ENCODE measurements at regions not wholly inside any gene's neighbourhood (a gene's known extent, or its start where the extent isn't known, plus 50 kb on each side); places are given as distances from the start of the nearest gene placed in this dataset.

DNA sequence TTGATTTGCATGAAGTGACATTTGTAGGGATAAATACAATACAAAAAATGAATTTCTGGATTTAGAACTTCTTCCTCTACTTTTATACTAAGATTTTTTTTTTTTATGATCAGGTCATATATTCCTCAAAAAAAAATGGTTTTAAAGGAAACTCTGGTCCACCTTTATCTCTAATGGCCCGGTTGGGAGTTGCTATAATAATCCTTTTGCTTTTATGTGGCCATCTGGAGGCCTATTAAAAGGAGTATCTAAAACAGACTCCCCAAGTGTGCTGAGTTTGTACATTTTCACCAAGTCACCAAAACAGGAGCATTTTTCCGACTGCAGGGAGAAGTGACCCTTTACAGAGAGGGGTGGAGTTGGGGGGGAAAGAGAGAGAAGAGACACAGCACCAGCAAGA, 329.2 kb upstream of the FIGN start:
- Histone ChIP-seq H3K27me3 (no peaks in the 10 kb centered on the region), H3K4me1 (ENCODE audit: insufficient read depth) (no peaks in the 10 kb centered on the region), H3K27ac (no peak overlapping the region), H3K36me3 (no peaks in the 10 kb centered on the region), H3K9me3 (no peaks in the 10 kb centered on the region), H3K4me3 (no peak overlapping the region)
- 27 to 63% (median 43%) methylated on average over 2 of the region's 2 CpGs for WGBS, 3 donors
- no peak for DNase-seq
- TF ChIP-seq EP300 (IDR thresholded peaks at IDR 0.05) (no peak), POLR2A (IDR thresholded peaks at IDR 0.05) (no peak)
- TF ChIP-seq, protein P1, sequence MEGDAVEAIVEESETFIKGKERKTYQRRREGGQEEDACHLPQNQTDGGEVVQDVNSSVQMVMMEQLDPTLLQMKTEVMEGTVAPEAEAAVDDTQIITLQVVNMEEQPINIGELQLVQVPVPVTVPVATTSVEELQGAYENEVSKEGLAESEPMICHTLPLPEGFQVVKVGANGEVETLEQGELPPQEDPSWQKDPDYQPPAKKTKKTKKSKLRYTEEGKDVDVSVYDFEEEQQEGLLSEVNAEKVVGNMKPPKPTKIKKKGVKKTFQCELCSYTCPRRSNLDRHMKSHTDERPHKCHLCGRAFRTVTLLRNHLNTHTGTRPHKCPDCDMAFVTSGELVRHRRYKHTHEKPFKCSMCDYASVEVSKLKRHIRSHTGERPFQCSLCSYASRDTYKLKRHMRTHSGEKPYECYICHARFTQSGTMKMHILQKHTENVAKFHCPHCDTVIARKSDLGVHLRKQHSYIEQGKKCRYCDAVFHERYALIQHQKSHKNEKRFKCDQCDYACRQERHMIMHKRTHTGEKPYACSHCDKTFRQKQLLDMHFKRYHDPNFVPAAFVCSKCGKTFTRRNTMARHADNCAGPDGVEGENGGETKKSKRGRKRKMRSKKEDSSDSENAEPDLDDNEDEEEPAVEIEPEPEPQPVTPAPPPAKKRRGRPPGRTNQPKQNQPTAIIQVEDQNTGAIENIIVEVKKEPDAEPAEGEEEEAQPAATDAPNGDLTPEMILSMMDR (IDR thresholded peaks at IDR 0.05), result no peak
- intact Hi-C loops (cut with DNase I), result no loop called here

- H3K27ac ChIP-seq, result no peak overlapping the region
- 11 to 25% (median 16%) methylated on average over 2 of the region's 2 CpGs for WGBS, 3 donors
- TF ChIP-seq, protein P1 (IDR thresholded peaks at IDR 0.05), result no peak
- TF ChIP-seq POLR2A (IDR thresholded peaks at IDR 0.05) (no peak), EP300 (IDR thresholded peaks at IDR 0.05) (no peak)
- no peaks in the 10 kb centered on the region for H3K4me1 ChIP-seq (ENCODE audit: insufficient read depth)
- no peaks in the 10 kb centered on the region for H3K36me3 ChIP-seq
- no peak overlapping the region for H3K4me3 ChIP-seq
- intact Hi-C loops (cut with DNase I), result no loop called here
- no peaks in the 10 kb centered on the region for H3K9me3 ChIP-seq
- no peaks in the 10 kb centered on the region for H3K27me3 ChIP-seq
- DNase-seq, result peak in 1 of 5 donors; percentile 24
Measured at GRCh38 chr2:164061129-164061746, 325.4 kb upstream of the FIGN start.

GRCh38 chr2:164060031-164060430, 324.2 kb upstream of the FIGN start:
- Histone ChIP-seq H3K27me3 (no peaks in the 10 kb centered on the region), H3K36me3 (no peaks in the 10 kb centered on the region), H3K4me1 (ENCODE audit: insufficient read depth) (no peaks in the 10 kb centered on the region), H3K27ac (no peak overlapping the region), H3K4me3 (no peak overlapping the region), H3K9me3 (no peaks in the 10 kb centered on the region)
- intact Hi-C loops (cut with DNase I), result no loop called here
- TF ChIP-seq EP300 (IDR thresholded peaks at IDR 0.05), result no peak
- TF ChIP-seq, protein P1 (IDR thresholded peaks at IDR 0.05), result no peak
- no peak for TF ChIP-seq POLR2A (IDR thresholded peaks at IDR 0.05)
- 88 to 91% (median 90%) methylated on average over 2 of the region's 2 CpGs for WGBS, 3 donors
- no peak for DNase-seq

GRCh38 chr2:164055623-164056022, 319.8 kb upstream of the FIGN start:
- no peaks in the 10 kb centered on the region for H3K27me3 ChIP-seq
- TF ChIP-seq EP300 (IDR thresholded peaks at IDR 0.05), result no peak
- TF ChIP-seq, protein P1 (IDR thresholded peaks at IDR 0.05), result no peak
- no peak for DNase-seq
- intact Hi-C loops (cut with DNase I), result no loop called here
- H3K27ac ChIP-seq, result no peak overlapping the region
- no peak overlapping the region for H3K4me3 ChIP-seq
- H3K36me3 ChIP-seq, result no peaks in the 10 kb centered on the region
- 50 to 70% (median 57%) methylated on average over 2 of the region's 2 CpGs for WGBS, 3 donors
- H3K9me3 ChIP-seq, result no peaks in the 10 kb centered on the region
- no peaks in the 10 kb centered on the region for H3K4me1 ChIP-seq (ENCODE audit: insufficient read depth)
